ENCODE measurements at regions not wholly inside any gene's neighbourhood (a gene's known extent, or its start where the extent isn't known, plus 50 kb on each side); places are given as distances from the start of the nearest gene placed in this dataset.

DNA sequence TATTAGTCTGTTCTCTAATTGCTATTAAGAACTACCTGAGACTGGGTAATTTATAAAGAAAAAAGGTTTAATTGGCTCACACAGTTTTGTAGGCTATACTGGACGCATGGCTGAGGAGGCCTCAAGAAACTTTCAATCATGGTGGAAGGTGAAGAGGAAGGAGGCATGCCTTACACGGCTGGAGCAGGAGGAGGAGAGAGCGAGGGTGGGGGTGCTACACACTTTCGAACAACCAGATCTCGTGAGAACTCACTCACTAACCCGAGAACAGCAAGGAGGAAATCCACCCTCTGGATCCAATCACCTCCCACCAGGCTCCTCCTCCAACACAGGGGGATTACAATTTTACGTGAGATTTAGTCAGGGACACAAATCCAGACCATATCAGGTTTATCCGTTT lies 90.0 kb downstream of the RMI1 start:
- no peak for TF ChIP-seq CEBPB (IDR thresholded peaks at IDR 0.05; ENCODE audit: low read depth, low read length)
- TF ChIP-seq MXI1 (IDR thresholded peaks at IDR 0.05; ENCODE audit: borderline replicate concordance, low read depth, low read length): no peak
- no peak for TF ChIP-seq SMC3 (IDR thresholded peaks at IDR 0.05; ENCODE audit: low read depth, low read length)
- TF ChIP-seq MAFK (IDR thresholded peaks at IDR 0.05; ENCODE audit: low read depth, low read length): no peak
- TF ChIP-seq CHD1 (IDR thresholded peaks at IDR 0.05; ENCODE audit: low read depth, low read length): no peak
- TF ChIP-seq MAZ (IDR thresholded peaks at IDR 0.05; ENCODE audit: borderline replicate concordance, low read depth, low read length): no peak
- no peak for TF ChIP-seq CTCF (conservative IDR thresholded peaks at IDR 0.05; ENCODE audit: low read depth, low read length)
- no peak for TF ChIP-seq BHLHE40 (IDR thresholded peaks at IDR 0.05; ENCODE audit: low read depth, low read length)
- TF ChIP-seq RCOR1 (IDR thresholded peaks at IDR 0.05; ENCODE audit: insufficient replicate concordance, low read length): no peak
- no peak for TF ChIP-seq FOS (IDR thresholded peaks at IDR 0.05; ENCODE audit: low read depth, low read length)
- TF ChIP-seq NFE2L2 (IDR thresholded peaks at IDR 0.05; ENCODE audit: low read depth, low read length): no peak
- TF ChIP-seq RAD21 (IDR thresholded peaks at IDR 0.05; ENCODE audit: low read length): no peak
- no peak for TF ChIP-seq POLR2A (IDR thresholded peaks at IDR 0.05; ENCODE audit: low read depth, low read length)
- TF ChIP-seq, protein P1, sequence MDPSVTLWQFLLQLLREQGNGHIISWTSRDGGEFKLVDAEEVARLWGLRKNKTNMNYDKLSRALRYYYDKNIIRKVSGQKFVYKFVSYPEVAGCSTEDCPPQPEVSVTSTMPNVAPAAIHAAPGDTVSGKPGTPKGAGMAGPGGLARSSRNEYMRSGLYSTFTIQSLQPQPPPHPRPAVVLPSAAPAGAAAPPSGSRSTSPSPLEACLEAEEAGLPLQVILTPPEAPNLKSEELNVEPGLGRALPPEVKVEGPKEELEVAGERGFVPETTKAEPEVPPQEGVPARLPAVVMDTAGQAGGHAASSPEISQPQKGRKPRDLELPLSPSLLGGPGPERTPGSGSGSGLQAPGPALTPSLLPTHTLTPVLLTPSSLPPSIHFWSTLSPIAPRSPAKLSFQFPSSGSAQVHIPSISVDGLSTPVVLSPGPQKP (IDR thresholded peaks at IDR 0.05; ENCODE audit: borderline replicate concordance, low read depth, low read length): no peak
- TF ChIP-seq, protein P2, sequence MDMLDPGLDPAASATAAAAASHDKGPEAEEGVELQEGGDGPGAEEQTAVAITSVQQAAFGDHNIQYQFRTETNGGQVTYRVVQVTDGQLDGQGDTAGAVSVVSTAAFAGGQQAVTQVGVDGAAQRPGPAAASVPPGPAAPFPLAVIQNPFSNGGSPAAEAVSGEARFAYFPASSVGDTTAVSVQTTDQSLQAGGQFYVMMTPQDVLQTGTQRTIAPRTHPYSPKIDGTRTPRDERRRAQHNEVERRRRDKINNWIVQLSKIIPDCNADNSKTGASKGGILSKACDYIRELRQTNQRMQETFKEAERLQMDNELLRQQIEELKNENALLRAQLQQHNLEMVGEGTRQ (IDR thresholded peaks at IDR 0.05; ENCODE audit: low read depth, low read length): no peak
- no peak for TF ChIP-seq RFX5 (IDR thresholded peaks at IDR 0.05; ENCODE audit: low read depth, low read length)
- Histone ChIP-seq H2AK9ac (replicated peaks; ENCODE audit: low read depth, low read length, poor library complexity) (no peak overlapping the region), H3K14ac (replicated peaks; ENCODE audit: low read depth, low read length) (no peak overlapping the region), H3K27ac (ENCODE audit: insufficient read depth, low read length) (no peak overlapping the region), H3K27me3 (ENCODE audit: control insufficient read depth, insufficient read depth, low read length) (no peaks in the 10 kb centered on the region; the same call in none of the 2 replicates), H3K4me2 (ENCODE audit: low read depth, low read length) (no peak overlapping the region), H3K4me1 (ENCODE audit: control insufficient read depth, insufficient read depth, low read length) (no peaks in the 10 kb centered on the region), H2AK5ac (ENCODE audit: low read depth, low read length) (no peak overlapping the region), H3K9me1 (ENCODE audit: insufficient read depth, low read length) (no peaks in the 10 kb centered on the region), H3K18ac (ENCODE audit: low read depth, low read length) (no peak overlapping the region), H3K9me3 (ENCODE audit: control insufficient read depth, insufficient read depth, low read length) (no peaks in the 10 kb centered on the region), H3K79me1 (ENCODE audit: low read depth in 1 of 2, low read length in 2 of 2) (no peaks in the 10 kb centered on the region), H2AFZ (replicated peaks; ENCODE audit: low read length, poor library complexity) (no peak overlapping the region), H4K8ac (ENCODE audit: low read depth in 2 of 2, low read length in 2 of 2) (no peak overlapping the region), H4K5ac (ENCODE audit: low read depth, low read length) (no peak overlapping the region), H3K9ac (ENCODE audit: low read depth, low read length) (no peak overlapping the region), H2BK20ac (ENCODE audit: low read depth, low read length) (no peak overlapping the region), H3K23ac (ENCODE audit: low read depth, low read length) (no peak overlapping the region), H4K20me1 (ENCODE audit: insufficient read depth, low read length) (no peaks in the 10 kb centered on the region), H2BK120ac (ENCODE audit: low read depth, low read length) (no peak overlapping the region), H2BK5ac (ENCODE audit: low read depth, low read length, poor library complexity, severe bottlenecking) (no peak overlapping the region), H4K91ac (ENCODE audit: insufficient read depth, low read depth, low read length) (no peak overlapping the region), H3K4ac (ENCODE audit: low read depth, low read length) (no peak overlapping the region), H3K56ac (ENCODE audit: extremely low read depth, insufficient read depth, low read length) (no peak overlapping the region), H3K36me3 (ENCODE audit: control insufficient read depth, insufficient read depth, low read length) (no peaks in the 10 kb centered on the region), H2BK15ac (ENCODE audit: low read depth, low read length) (no peak overlapping the region), H3K4me3 (ENCODE audit: insufficient read depth, low read depth, low read length) (no peak overlapping the region)
- ATAC-seq (ENCODE audit: low read depth) (no peak), DNase-seq (no peak)
- BruUV-seq (replicated peaks): no TSS peak
- ChIA-PET POLR2A (ENCODE audit: unreplicated experiment) (no interaction called here), CTCF (no interaction called here)
- intact Hi-C loops (cut with micrococcal nuclease): no loop called here
- dilution Hi-C loops (cut with HindIII; ENCODE audit: low sequenced_read_pairs, unreplicated experiment): no loop called here
- WGBS, 2 experiments (ENCODE audit: extremely low coverage in 2 of 2, insufficient read length in 1 of 2): 73% methylated on average over 3 of the region's 8 CpGs; no CpG with 5 or more reads in 1 of the 2 experiments
- in situ Hi-C loops (cut with MboI; ENCODE audit: low sequenced_read_pairs): no loop called here
